NT2/D1 (cell line): ENCODE measurements at regions not wholly inside any gene's neighbourhood (a gene's known extent, or its start where the extent isn't known, plus 50 kb on each side); places are given as distances from the start of the nearest gene placed in this dataset.

Source experiments
- SUZ12 ChIP-seq: IDR thresholded peaks from 2 replicates; pipeline ENCODE4 v1.6.1; 2011; ENCODE audit not compliant: insufficient read length, insufficient read depth; ENCODE audit errors: extremely low read depth
- YY1 ChIP-seq: IDR thresholded peaks from 2 replicates; pipeline ENCODE4 v1.6.1; 2011; ENCODE audit not compliant: insufficient read length, insufficient read depth

GRCh38 chr14:81589381-81590065, 55.9 kb upstream of the SEL1L start:
- TF ChIP-seq YY1 = no peak
- no peak for TF ChIP-seq SUZ12
